HG02798 (cell line): ENCODE measurements at regions not wholly inside any gene's neighbourhood (a gene's known extent, or its start where the extent isn't known, plus 50 kb on each side); places are given as distances from the start of the nearest gene placed in this dataset.

Experiments
- ATAC-seq: cut with Tn5 transposase; IDR thresholded peaks from one replicate; pipeline ENCODE4 v1.9.1; 2021; ENCODE audit warnings: mild to moderate bottlenecking; ENCODE audit not compliant: unreplicated experiment, poor library complexity

GRCh38 chr7:17209101-17209500, 89.4 kb upstream of the AHR start:
- no peak for ATAC-seq

- ATAC-seq, result no peak
Measured at GRCh38 chr7:17211307-17211836, 87.1 kb upstream of the AHR start.

GRCh38 chr7:17212188-17212587, 86.3 kb upstream of the AHR start:
- no peak for ATAC-seq

- no peak for ATAC-seq
Measured at GRCh38 chr7:17227766-17228490, 70.5 kb upstream of the AHR start.

GRCh38 chr7:17229228-17229627, 69.2 kb upstream of the AHR start:
- ATAC-seq, result no peak

GRCh38 chr7:17230099-17230807, 68.2 kb upstream of the AHR start:
- no peak for ATAC-seq

- no peak for ATAC-seq
Measured at GRCh38 chr7:17233603-17234002, 64.8 kb upstream of the AHR start.

- ATAC-seq, result peak; percentile 55
Measured at GRCh38 chr7:17234030-17234397, 64.4 kb upstream of the AHR start.

- ATAC-seq, result peak; percentile 97
Measured at GRCh38 chr7:17234398-17235031, 63.9 kb upstream of the AHR start.

GRCh38 chr7:17236171-17236570, 62.3 kb upstream of the AHR start:
- no peak for ATAC-seq

- ATAC-seq, result no peak
Measured at GRCh38 chr7:17236603-17237002, 61.8 kb upstream of the AHR start.

- no peak for ATAC-seq
Measured at GRCh38 chr7:17239046-17239445, 59.4 kb upstream of the AHR start.

GRCh38 chr7:17239683-17240521, 58.5 kb upstream of the AHR start:
- ATAC-seq, result no peak

- ATAC-seq, result no peak
Measured at GRCh38 chr7:17242504-17242903, 55.9 kb upstream of the AHR start.

GRCh38 chr7:17244786-17245185, 53.7 kb upstream of the AHR start:
- ATAC-seq, result no peak

- ATAC-seq, result no peak
Measured at GRCh38 chr7:17247357-17247756, 51.1 kb upstream of the AHR start.

- no peak for ATAC-seq
Measured at GRCh38 chr7:17248527-17248926, 49.9 kb upstream of the AHR start.
